ENCODE measurements at regions not wholly inside any gene's neighbourhood (a gene's known extent, or its start where the extent isn't known, plus 50 kb on each side); places are given as distances from the start of the nearest gene placed in this dataset.

DNA sequence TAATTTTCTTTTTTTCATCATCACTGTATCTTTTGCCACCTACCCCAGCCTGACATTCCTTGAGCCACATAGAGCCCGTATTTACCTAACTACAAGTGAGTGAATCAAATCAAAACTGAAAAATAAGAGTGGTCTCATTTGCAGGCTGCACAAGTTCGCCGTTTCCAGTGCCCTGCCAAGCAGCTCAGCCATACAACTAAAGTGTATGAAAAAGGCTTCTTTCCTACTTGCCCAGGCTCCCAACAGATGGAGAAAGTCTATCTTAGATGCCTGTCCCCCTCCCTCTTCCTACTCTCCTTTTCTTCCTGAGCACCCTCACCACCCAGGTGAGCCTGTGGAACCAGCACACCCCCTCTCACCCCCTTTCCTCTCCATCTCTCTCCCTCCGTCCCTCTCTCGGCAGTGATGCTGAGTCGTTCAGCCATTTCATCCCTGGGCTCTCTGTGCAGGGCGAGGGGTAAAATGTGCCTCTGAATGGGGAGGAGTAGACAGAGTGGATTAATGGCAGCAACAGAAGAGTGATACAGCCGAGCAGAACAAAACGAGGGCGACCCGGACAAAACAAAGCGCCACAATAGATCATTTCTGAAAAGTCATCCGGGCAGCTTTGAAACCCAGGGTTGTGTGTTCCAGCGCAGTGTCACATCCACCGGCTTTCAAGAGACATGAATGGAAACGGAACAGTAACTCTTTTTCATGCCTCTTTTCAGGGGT, 65.0 kb upstream of the POU3F3 start:
- in situ Hi-C loops (cut with MboI; ENCODE audit: low pct_unique_long_range_greater_than_20kb, low sequenced_read_pairs), result no loop called here
- no peak for DNase-seq

DNA sequence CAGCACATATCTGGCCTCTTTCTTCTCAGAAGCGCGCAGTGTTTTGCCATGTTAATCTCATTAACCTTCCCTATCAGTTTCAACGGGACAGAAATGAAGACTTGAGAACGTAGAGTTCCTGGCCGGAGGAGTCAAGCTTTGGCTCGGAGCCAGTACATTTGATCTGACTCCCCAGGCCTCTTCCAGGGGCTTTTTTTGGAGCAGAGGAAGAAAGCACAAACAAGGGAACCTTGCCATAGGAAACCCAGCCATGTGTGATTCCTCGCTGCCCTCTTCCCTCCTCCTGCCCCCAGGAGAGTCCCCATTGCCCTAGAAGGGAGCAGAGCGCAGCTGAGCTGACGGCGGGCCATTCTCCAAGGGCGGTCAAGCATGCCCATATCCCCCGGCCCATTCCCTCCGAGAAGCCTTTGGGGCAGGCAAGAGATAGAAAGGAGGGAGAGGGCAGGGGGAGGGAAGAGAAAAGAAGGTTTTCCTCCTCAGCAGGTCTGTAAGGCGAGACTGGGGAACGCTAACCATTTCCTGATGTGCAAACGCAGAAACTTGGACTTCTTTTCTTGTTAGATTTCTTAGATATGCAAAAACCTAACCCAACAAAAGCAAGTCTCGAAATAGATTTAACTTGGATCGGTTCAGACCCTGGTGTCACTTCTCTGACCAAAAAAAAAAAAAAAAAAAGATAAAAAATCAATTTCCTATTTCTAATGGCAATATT, 63.7 kb upstream of the POU3F3 start:
- DNase-seq, result no peak
- in situ Hi-C loops (cut with MboI; ENCODE audit: low pct_unique_long_range_greater_than_20kb, low sequenced_read_pairs), result no loop called here

DNA sequence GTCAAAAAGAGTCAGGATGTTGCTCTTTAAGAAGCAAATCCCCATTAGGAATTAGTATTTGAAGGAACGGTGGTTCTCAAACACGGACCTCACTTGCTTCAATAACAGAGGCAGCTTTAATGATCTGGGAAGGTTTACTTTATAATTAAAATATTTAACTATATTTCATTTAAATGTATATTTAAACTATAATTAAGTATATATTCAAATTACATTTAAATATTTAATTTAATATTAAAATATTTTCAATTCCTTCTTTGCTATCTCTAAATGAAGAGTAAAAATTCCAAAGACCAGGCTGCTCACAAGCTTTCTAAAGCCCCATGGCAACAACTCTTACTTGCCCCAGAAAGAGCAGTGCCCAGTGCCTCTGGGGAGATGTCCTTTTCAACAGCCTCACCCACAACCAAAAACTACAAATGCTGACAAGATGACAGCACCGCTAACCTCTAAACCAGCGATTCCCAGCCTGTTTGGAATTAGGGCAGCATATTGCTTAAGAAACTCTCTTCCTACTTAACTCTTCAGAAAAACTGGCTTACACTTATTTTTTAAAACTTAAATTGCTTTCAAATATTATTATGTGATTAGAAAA, 62.9 kb upstream of the POU3F3 start:
- in situ Hi-C loops (cut with MboI; ENCODE audit: low pct_unique_long_range_greater_than_20kb, low sequenced_read_pairs), result no loop called here

DNA sequence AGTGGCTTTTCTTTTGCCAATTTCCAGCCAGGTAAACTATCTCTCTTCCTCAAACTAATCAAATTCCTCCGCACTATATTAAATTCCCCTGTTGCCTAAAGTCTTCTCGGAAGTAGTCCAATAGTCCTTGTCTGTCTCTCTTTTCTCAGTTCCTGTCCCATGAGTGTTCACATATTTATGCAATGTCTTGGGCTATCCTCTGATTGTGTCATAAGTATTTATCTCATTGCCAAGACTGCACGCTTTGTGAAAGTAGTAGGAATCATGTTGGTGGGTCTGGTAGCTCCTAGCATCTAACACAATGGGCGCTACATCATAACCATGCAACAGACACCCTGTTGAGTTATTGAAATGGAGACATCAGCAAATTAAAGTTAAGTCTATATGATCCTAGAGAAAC, 59.9 kb upstream of the POU3F3 start:
- no peak for DNase-seq
- in situ Hi-C loops (cut with MboI; ENCODE audit: low pct_unique_long_range_greater_than_20kb, low sequenced_read_pairs), result no loop called here

More for the DNA sequence above, 62.9 kb upstream of the POU3F3 start:
- no peak for DNase-seq

DNA sequence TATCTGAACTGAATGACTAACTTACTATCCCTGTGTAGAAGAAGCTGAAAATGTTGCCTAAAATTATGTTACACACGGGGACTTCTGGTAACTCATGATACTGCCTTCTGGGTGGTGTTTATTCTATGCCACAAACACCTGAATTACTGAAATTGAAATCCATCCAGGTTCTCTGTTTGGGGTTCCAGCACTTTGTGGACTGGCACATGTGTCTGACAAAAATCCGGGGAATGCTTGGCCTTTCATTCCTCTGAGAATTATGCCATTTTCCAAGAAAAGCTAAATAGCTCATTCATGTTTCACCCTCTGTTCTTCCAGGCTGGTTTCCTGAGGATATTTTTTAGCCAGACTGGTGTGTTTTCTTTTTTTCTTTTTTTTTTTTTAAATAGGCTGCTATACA, 59.5 kb upstream of the POU3F3 start:
- in situ Hi-C loops (cut with MboI; ENCODE audit: low pct_unique_long_range_greater_than_20kb, low sequenced_read_pairs), result no loop called here
- no peak for DNase-seq
